H1 (cell line): ENCODE measurements at regions not wholly inside any gene's neighbourhood (a gene's known extent, or its start where the extent isn't known, plus 50 kb on each side); places are given as distances from the start of the nearest gene placed in this dataset.

ENCODE experiments used
- CTCF ChIA-PET: fragments of 300-600 bp; sonication (Branson Sonifier 250); formaldehyde crosslinking; loops from one replicate; lab custom pipeline; 2021; ENCODE audit not compliant: partially characterized antibody; lab: Charles Lee
- POLR2A ChIA-PET: fragments of 300-600 bp; sonication (Branson Sonifier 250); formaldehyde crosslinking; loops from one replicate; lab custom pipeline; 2021; ENCODE audit warnings: inconsistent platforms; ENCODE audit not compliant: partially characterized antibody; lab: Charles Lee
- DNase-seq, 2 experiments: peaks; one replicate each; pipeline versions ENCODE4 v3.0.0 to v3.0.0-alpha.2; 2010 to 2022; ENCODE audit warnings: low spot score in 2 of 2, low read depth in 1 of 2, mixed read lengths in 1 of 2
- FAIRE-seq: peaks from 2 replicates; lab custom pipeline; 2011; peaks lifted over from hg19 to GRCh38; lab: Jason Lieb, UNC
- H2AFZ ChIP-seq: 2 replicates; pipeline ENCODE4 v1.8.1; 2012; ENCODE audit warnings: low read length, inconsistent platforms
- H2AK5ac ChIP-seq: 2 replicates; pipeline ENCODE4 v1.6.1; 2013; ENCODE audit warnings: low read depth, low read length
- H2BK120ac ChIP-seq: replicated peaks from 2 replicates; pipeline ENCODE3; 2013; ENCODE audit warnings: low read depth, low read length, inconsistent platforms
- H2BK12ac ChIP-seq: 2 replicates; pipeline ENCODE4 v1.6.1; 2013; ENCODE audit warnings: low read depth, low read length
- H2BK15ac ChIP-seq: 2 replicates; pipeline ENCODE4 v1.6.1; 2013; ENCODE audit warnings: low read length
- H2BK20ac ChIP-seq: 2 replicates; pipeline ENCODE4 v1.6.1; 2013; ENCODE audit warnings: low read length
- H2BK5ac ChIP-seq: 2 replicates; pipeline ENCODE4 v1.6.1; 2013; ENCODE audit warnings: low read depth, low read length
- H3K14ac ChIP-seq: 2 replicates; pipeline ENCODE4 v1.6.1; 2013; ENCODE audit warnings: inconsistent platforms; ENCODE audit not compliant: insufficient read length
- H3K18ac ChIP-seq: 2 replicates; pipeline ENCODE4 v1.6.1; 2013; ENCODE audit warnings: low read length; ENCODE audit errors: extremely low read depth
- H3K23ac ChIP-seq: 2 replicates; pipeline ENCODE4 v1.6.1; 2013; ENCODE audit warnings: inconsistent platforms; ENCODE audit not compliant: insufficient read length
- H3K23me2 ChIP-seq: 2 replicates; pipeline ENCODE4 v1.6.1; 2013; ENCODE audit warnings: low read depth, low read length
- H3K27ac ChIP-seq: 2 replicates; pipeline ENCODE4 v1.6.1; 2011; ENCODE audit warnings: low read depth, low read length, inconsistent platforms
- H3K27me3 ChIP-seq, 4 experiments: replicated peaks in 1 of 4; 1 replicate in 1 of 4; 2 replicates in 3 of 4; pipeline versions ENCODE4 v1.6.1 to v1.8.1; 2011 to 2013; ENCODE audit warnings: low read length in 3 of 4, mild to moderate bottlenecking in 3 of 4, inconsistent platforms in 2 of 4, mixed read lengths in 2 of 4, moderate library complexity in 1 of 4; ENCODE audit not compliant: control insufficient read depth in 3 of 4, insufficient read depth in 3 of 4; ENCODE audit errors: extremely low read depth in 1 of 4
- H3K36me3 ChIP-seq, 4 experiments: 2 replicates each; pipeline versions ENCODE4 v1.6.1 to v1.8.1; 2011 to 2013; ENCODE audit warnings: mild to moderate bottlenecking in 4 of 4, low read length in 3 of 4, moderate library complexity in 2 of 4, control low read depth in 1 of 4, inconsistent platforms in 1 of 4; ENCODE audit not compliant: insufficient read depth in 4 of 4, control insufficient read depth in 2 of 4
- H3K4ac ChIP-seq: replicated peaks from 2 replicates; pipeline ENCODE3; 2013; ENCODE audit warnings: low read length, low read depth, mixed read lengths, inconsistent platforms; ENCODE audit not compliant: insufficient read length
- H3K4me1 ChIP-seq, 4 experiments: replicated peaks in 1 of 4; 1 replicate in 1 of 4; 2 replicates in 3 of 4; pipeline versions ENCODE4 v1.6.1 to v1.8.1; 2011 to 2013; ENCODE audit warnings: low read length in 3 of 4, inconsistent platforms in 2 of 4, mixed read lengths in 1 of 4; ENCODE audit not compliant: insufficient read depth in 4 of 4, control insufficient read depth in 3 of 4
- H3K4me2 ChIP-seq, 2 experiments: 2 replicates each; pipeline versions ENCODE4 v1.6.1 to v1.8.1; 2011 to 2013; ENCODE audit warnings: low read depth in 2 of 2, low read length in 2 of 2, control low read depth in 1 of 2, inconsistent platforms in 1 of 2, mild to moderate bottlenecking in 1 of 2; ENCODE audit not compliant: insufficient read depth in 1 of 2
- H3K4me3 ChIP-seq, 4 experiments: fragments of 200-600, 300-600 bp in 1 of 4; sonication (generic), shearing (Covaris generic), sonication (Bioruptor Twin) in 1 of 4; 2 replicates each; pipeline versions ENCODE4 v1.5.1 to v1.8.1; 2011 to 2016; ENCODE audit warnings: low read length in 4 of 4, low read depth in 3 of 4, control low read depth in 2 of 4, inconsistent platforms in 2 of 4, mild to moderate bottlenecking in 2 of 4, mixed read lengths in 1 of 4, moderate library complexity in 1 of 4; ENCODE audit not compliant: insufficient read depth in 2 of 4; ENCODE audit errors: extremely low read depth in 1 of 4
- H3K56ac ChIP-seq: replicated peaks from 2 replicates; pipeline ENCODE3; 2013; ENCODE audit warnings: low read depth, mild to moderate bottlenecking, mixed read lengths, low read length, inconsistent platforms; ENCODE audit not compliant: insufficient read length
- H3K79me1 ChIP-seq: 2 replicates; pipeline ENCODE4 v1.6.1; 2013; ENCODE audit warnings: low read depth, low read length, control low read depth
- H3K79me2 ChIP-seq, 2 experiments: 2 replicates each; pipeline versions ENCODE4 v1.6.1 to v1.8.1; 2012 to 2013; ENCODE audit warnings: low read length in 2 of 2, mild to moderate bottlenecking in 2 of 2, inconsistent platforms in 1 of 2; ENCODE audit not compliant: insufficient read depth in 2 of 2, control insufficient read depth in 1 of 2
- H3K9ac ChIP-seq, 4 experiments: replicated peaks in 1 of 4; 1 replicate in 1 of 4; 2 replicates in 3 of 4; pipeline versions ENCODE4 v1.6.1 to v1.8.1; 2011 to 2013; ENCODE audit warnings: low read depth in 3 of 4, low read length in 3 of 4, control low read depth in 2 of 4, mild to moderate bottlenecking in 2 of 4, moderate library complexity in 2 of 4, inconsistent platforms in 1 of 4; ENCODE audit errors: extremely low read depth in 1 of 4
- H3K9me3 ChIP-seq, 2 experiments: 2 replicates each; pipeline versions ENCODE4 v1.6.1 to v1.8.1; 2012 to 2013; ENCODE audit warnings: mild to moderate bottlenecking in 2 of 2, moderate library complexity in 2 of 2, control low read depth in 1 of 2, inconsistent platforms in 1 of 2, low read depth in 1 of 2, low read length in 1 of 2, mixed read lengths in 1 of 2; ENCODE audit not compliant: insufficient read depth in 2 of 2
- H4K20me1 ChIP-seq, 2 experiments: replicated peaks in 1 of 2; 2 replicates each; pipeline versions ENCODE3 to v1.8.1; 2011 to 2013; ENCODE audit warnings: inconsistent platforms in 2 of 2, low read length in 2 of 2, mild to moderate bottlenecking in 1 of 2; ENCODE audit not compliant: insufficient read depth in 2 of 2, control insufficient read depth in 1 of 2
- H4K5ac ChIP-seq: 2 replicates; pipeline ENCODE4 v1.6.1; 2013; ENCODE audit warnings: low read length, low read depth, mixed read lengths, inconsistent platforms; ENCODE audit not compliant: insufficient read length
- H4K8ac ChIP-seq: 2 replicates; pipeline ENCODE4 v1.8.0; 2013; ENCODE audit warnings: mild to moderate bottlenecking, moderate library complexity, low read length, inconsistent platforms; ENCODE audit not compliant: insufficient read depth; ENCODE audit errors: extremely low read depth
- H4K91ac ChIP-seq: replicated peaks from 2 replicates; pipeline ENCODE3; 2013; ENCODE audit warnings: low read length, mixed read lengths, inconsistent platforms; ENCODE audit not compliant: insufficient read length
- ATF2 ChIP-seq: IDR thresholded peaks from 2 replicates; pipeline ENCODE4 v1.6.1; 2012; ENCODE audit warnings: low read length, inconsistent platforms
- CEBPB ChIP-seq: IDR thresholded peaks from 2 replicates; pipeline ENCODE4 v1.6.1; 2012; ENCODE audit warnings: low read depth, low read length
- CTBP2 ChIP-seq: IDR thresholded peaks from 2 replicates; pipeline ENCODE4 v1.7.0; 2011; ENCODE audit warnings: borderline replicate concordance, mild to moderate bottlenecking, moderate library complexity, mixed read lengths, low read length; ENCODE audit not compliant: insufficient read depth, insufficient read length
- KDM1A ChIP-seq: fragments of 200-600, 300-600 bp; sonication (generic); IDR thresholded peaks from 2 replicates; pipeline ENCODE4 v1.7.1; 2016; ENCODE audit warnings: mild to moderate bottlenecking, low read length, borderline replicate concordance
- MAFK ChIP-seq: IDR thresholded peaks from 2 replicates; pipeline ENCODE4 v1.6.1; 2012; ENCODE audit warnings: low read depth, mild to moderate bottlenecking, improper control_type of control experiment, low read length
- RNF2 ChIP-seq: fragments of 200-900, 300-1000 bp; sonication (generic); IDR thresholded peaks from 2 replicates; pipeline ENCODE4 v1.7.1; 2016; ENCODE audit warnings: borderline replicate concordance, low read depth, mild to moderate bottlenecking, antibody characterized with exemption, low read length; ENCODE audit not compliant: poor library complexity, severe bottlenecking; ENCODE audit errors: missing control alignments
- SIN3A ChIP-seq, 2 experiments: IDR thresholded peaks in 1 of 2; conservative IDR thresholded peaks in 1 of 2; 2 replicates each; pipeline ENCODE4 v1.6.1; 2011 to 2012; ENCODE audit warnings: low read length in 2 of 2, improper control_type of control experiment in 1 of 2, low read depth in 1 of 2, mild to moderate bottlenecking in 1 of 2
- USF2 ChIP-seq: IDR thresholded peaks from 2 replicates; pipeline ENCODE4 v1.6.1; 2011; ENCODE audit warnings: low read length, improper control_type of control experiment
- WGBS, 2 experiments: shearing (Covaris generic) in 1 of 2; methylation state at CpG; one replicate each; pipeline versions ENCODE4 v1.1.6 to v1.1.7; 2013 to 2015; ENCODE audit warnings: low lambda C conversion rate in 2 of 2, mixed read lengths in 2 of 2, inconsistent platforms in 1 of 2, low coverage in 1 of 2, missing lambda C conversion rate in 1 of 2; ENCODE audit not compliant: insufficient replicate concordance in 2 of 2, insufficient coverage in 1 of 2, insufficient read length in 1 of 2; ENCODE audit errors: extremely low coverage in 1 of 2, missing lambda C conversion rate in 1 of 2; 5-methylcytosine and 5-hydroxymethylcytosine counted together

GRCh38 chrX:109841869-109842579 lies 109.0 kb upstream of the ACSL4 start:
- H4K91ac ChIP-seq, result no peak overlapping the region
- no peak overlapping the region for H2BK20ac ChIP-seq
- no peak overlapping the region for H2AFZ ChIP-seq
- WGBS, 2 experiments, result no CpG with 5 or more reads among the region's 4 CpGs
- H2BK120ac ChIP-seq, result no peak overlapping the region
- H2BK15ac ChIP-seq, result no peak overlapping the region
- no peaks in the 10 kb centered on the region for H4K20me1 ChIP-seq
- no peaks in the 10 kb centered on the region for H3K79me1 ChIP-seq
- H3K23ac ChIP-seq, result no peak overlapping the region
- no peak overlapping the region for H2BK5ac ChIP-seq
- no peaks in the 10 kb centered on the region for H3K79me2 ChIP-seq
- H3K4me3 ChIP-seq, result no peak overlapping the region
- POLR2A ChIA-PET, result no interaction called here
- H2AK5ac ChIP-seq, result no peak overlapping the region
- DNase-seq (no peak), FAIRE-seq (no peak)
- H3K27ac ChIP-seq, result no peak overlapping the region
- no peaks in the 10 kb centered on the region for H3K23me2 ChIP-seq
- no peak overlapping the region for H3K18ac ChIP-seq
- no peaks in the 10 kb centered on the region for H3K27me3 ChIP-seq
- no peak for TF ChIP-seq ATF2
- no peak for TF ChIP-seq MAFK
- no peak for TF ChIP-seq KDM1A
- no peak for TF ChIP-seq RNF2
- no peak for TF ChIP-seq CEBPB
- no peak for TF ChIP-seq USF2
- no peak for TF ChIP-seq CTBP2
- TF ChIP-seq SIN3A (conservative IDR thresholded peaks at IDR 0.05 in 1 of 2, IDR thresholded peaks at IDR 0.05 in 1 of 2; ENCODE audit: low read depth in 1 of 2, low read length in 2 of 2), result no peak
- TF ChIP-seq, all 59 proteins: peak for 0
- Histone ChIP-seq H3K14ac (no peak overlapping the region), H3K4ac (no peak overlapping the region), H3K9ac (no peak overlapping the region), H3K9me3 (no peaks in the 10 kb centered on the region), H4K5ac (no peak overlapping the region), H4K8ac (no peak overlapping the region), H2BK12ac (no peak overlapping the region), H3K4me1 (peaks cover 0 to 4% (median 0%) of the 10 kb centered on the region in 4 experiments; a peak in 1 of 7 replicates), H3K36me3 (no peaks in the 10 kb centered on the region), H3K4me2 (no peak overlapping the region), H3K56ac (no peak overlapping the region)
- CTCF ChIA-PET, result interaction anchor here (0.9 to 4.6 kb wide), 6 partner anchors 14 to 129 kb away, joined by 3 to 26 read pairs (median 4); no protein-coding TSS in a partner anchor
